Thyroid gland (tissue), 4 donors: ENCODE measurements at regions not wholly inside any gene's neighbourhood (a gene's known extent, or its start where the extent isn't known, plus 50 kb on each side); places are given as distances from the start of the nearest gene placed in this dataset.

Experiments
- CTCF ChIP-seq, 6 experiments: fragments of 200-600 bp in 3 of 6; fragments of 450-650 bp in 3 of 6; sonication (generic) in 3 of 6; IDR thresholded peaks; one replicate each; pipeline ENCODE4 v1.5.1; 2016 to 2019; ENCODE audit warnings: antibody characterized with exemption in 6 of 6, mild to moderate bottlenecking in 2 of 6, inconsistent platforms in 1 of 6, moderate library complexity in 1 of 6
- POLR2A ChIP-seq, 2 donors: fragments of 450-650 bp; IDR thresholded peaks; one replicate each; pipeline ENCODE4 v1.6.1; 2017; ENCODE audit warnings: antibody characterized with exemption in 2 of 2, mild to moderate bottlenecking in 2 of 2, moderate library complexity in 1 of 2

- no peak for TF ChIP-seq CTCF (IDR thresholded peaks at IDR 0.05)
- TF ChIP-seq POLR2A (IDR thresholded peaks at IDR 0.05) = no peak
These were observed 309.2 kb downstream of the QKI start for GRCh38 chr6:163723759-163724158.
